HFF-Myc (cell line): ENCODE measurements at regions not wholly inside any gene's neighbourhood (a gene's known extent, or its start where the extent isn't known, plus 50 kb on each side); places are given as distances from the start of the nearest gene placed in this dataset.

ENCODE experiments used
- DNase-seq: peaks from one replicate; pipeline ENCODE4 v3.0.0-alpha.2; 2011; ENCODE audit warnings: low read depth; ENCODE audit errors: extremely low read depth
- H3K4me3 ChIP-seq: replicated peaks from 2 replicates; pipeline ENCODE4 v1.5.1; 2011; ENCODE audit warnings: low read depth, mild to moderate bottlenecking, control low read depth, low read length
- CTCF ChIP-seq: IDR thresholded peaks from 2 replicates; pipeline ENCODE4 v1.5.1; 2012; ENCODE audit warnings: mild to moderate bottlenecking, low read depth, low read length, control low read depth; ENCODE audit errors: missing control alignments

- H3K4me3 ChIP-seq = no peak overlapping the region
- no peak for TF ChIP-seq CTCF
- DNase-seq = no peak
These were observed 291.8 kb downstream of the XXYLT1 start for GRCh38 chr3:194979173-194979572.

- no peak for TF ChIP-seq CTCF
- no peak for DNase-seq
- H3K4me3 ChIP-seq = no peak overlapping the region
These were observed 288.5 kb downstream of the XXYLT1 start for GRCh38 chr3:194982472-194982871.

- TF ChIP-seq CTCF = no peak
- H3K4me3 ChIP-seq = no peak overlapping the region
- DNase-seq = no peak
These were observed 287.8 kb downstream of the XXYLT1 start for GRCh38 chr3:194983121-194983520.

GRCh38 chr3:194983620-194984019 is 287.3 kb downstream of the XXYLT1 start:
- no peak for TF ChIP-seq CTCF
- DNase-seq = no peak
- no peak overlapping the region for H3K4me3 ChIP-seq

GRCh38 chr3:194984066-194984465 is 286.9 kb downstream of the XXYLT1 start:
- DNase-seq = no peak
- no peak for TF ChIP-seq CTCF
- H3K4me3 ChIP-seq = no peak overlapping the region

- TF ChIP-seq CTCF = no peak
- no peak overlapping the region for H3K4me3 ChIP-seq
- no peak for DNase-seq
These were observed 286.3 kb downstream of the XXYLT1 start for GRCh38 chr3:194984622-194985021.

- peak; percentile 19 for TF ChIP-seq CTCF
- H3K4me3 ChIP-seq = no peak overlapping the region
- no peak for DNase-seq
These were observed 285.9 kb downstream of the XXYLT1 start for GRCh38 chr3:194985031-194985578.
